Transverse colon (tissue), 4 donors: ENCODE measurements at regions not wholly inside any gene's neighbourhood (a gene's known extent, or its start where the extent isn't known, plus 50 kb on each side); places are given as distances from the start of the nearest gene placed in this dataset.

Experiments used
- DNase-seq: peaks from one replicate; pipeline ENCODE4 v3.0.0-alpha.2; 2019
- H3K27ac ChIP-seq, 4 donors: fragments of 200-600 bp; sonication (generic); 2 replicates each; pipeline ENCODE4 v1.5.1; 2016 to 2018; ENCODE audit warnings: inconsistent platforms in 4 of 4
- H3K27me3 ChIP-seq: fragments of 200-600 bp; sonication (generic); 2 replicates; pipeline ENCODE4 v1.5.1; 2017; ENCODE audit warnings: inconsistent platforms
- H3K36me3 ChIP-seq, 4 donors: fragments of 200-600 bp; sonication (generic); 2 replicates each; pipeline ENCODE4 v1.5.1; 2017 to 2019; ENCODE audit warnings: inconsistent platforms in 4 of 4
- H3K4me1 ChIP-seq, 4 donors: fragments of 200-600 bp; sonication (generic); 2 replicates each; pipeline ENCODE4 v1.5.1; 2017 to 2020; ENCODE audit warnings: inconsistent platforms in 4 of 4
- H3K4me3 ChIP-seq, 4 donors: fragments of 200-600 bp; sonication (generic); 1 replicate in 1 of 4; 2 replicates in 3 of 4; pipeline versions ENCODE4 v1.5.1 to v1.6.1; 2017 to 2019; ENCODE audit warnings: inconsistent platforms in 4 of 4
- H3K9me3 ChIP-seq, 2 donors: fragments of 200-600 bp; sonication (generic); 2 replicates each; pipeline ENCODE4 v1.5.1; 2017 to 2019; ENCODE audit warnings: inconsistent platforms in 2 of 2
- EP300 ChIP-seq: sonication (generic); formaldehyde crosslinking; IDR thresholded peaks from one replicate; pipeline ENCODE4 v1.6.1; 2017; ENCODE audit warnings: antibody characterized with exemption, low read depth
- POLR2A ChIP-seq: fragments of 450-650 bp; IDR thresholded peaks from one replicate; pipeline ENCODE4 v1.6.1; 2016; ENCODE audit warnings: antibody characterized with exemption, mild to moderate bottlenecking, moderate library complexity
- POLR2AphosphoS5 ChIP-seq, 3 donors: sonication (generic); formaldehyde crosslinking; IDR thresholded peaks; one replicate each; pipeline ENCODE4 v1.6.1; 2016; ENCODE audit warnings: antibody characterized with exemption in 3 of 3
- WGBS, 2 donors: methylation state at CpG; one replicate each; pipeline ENCODE4 v1.1.5; 2018; ENCODE audit warnings: low coverage in 1 of 2; 5-methylcytosine and 5-hydroxymethylcytosine counted together
- in situ Hi-C, 4 donors: fragments of 200-750 bp; cut with MboI; loops; one replicate each; pipeline versions ENCODE4 v1.15.0 to v1.15.1; 2017; ENCODE audit warnings: low sequenced_read_pairs in 3 of 4, low pct_ligation_motif_present in 1 of 4, low pct_unique_long_range_greater_than_20kb in 1 of 4
- intact Hi-C: fragments of 100-400 bp; cut with DNase I; formaldehyde crosslinking; loops from one replicate; pipeline ENCODE4 v1.15.1; 2023; ENCODE audit warnings: low total_unique reads
- TF ChIP-seq, protein P1 (sequence below), 5 experiments: fragments of 200-600 bp in 3 of 5; fragments of 450-650 bp in 2 of 5; sonication (generic) in 3 of 5; IDR thresholded peaks; 1 replicate in 2 of 5; 2 replicates in 3 of 5; pipeline ENCODE4 v1.5.1; 2016 to 2017; ENCODE audit warnings: antibody characterized with exemption in 5 of 5, inconsistent platforms in 3 of 5, mild to moderate bottlenecking in 2 of 5, moderate library complexity in 1 of 5

- Histone ChIP-seq H3K36me3 (no peaks in the 10 kb centered on the region), H3K27ac (no peak overlapping the region), H3K9me3 (no peaks in the 10 kb centered on the region), H3K4me3 (no peak overlapping the region), H3K4me1 (no peaks in the 10 kb centered on the region), H3K27me3 (no peaks in the 10 kb centered on the region)
- intact Hi-C loops (no loop called here), in situ Hi-C loops (no loop called here)
- 49% methylated on average over 4 of the region's 4 CpGs; no CpG with 5 or more reads in 1 of the 2 donors for WGBS, 2 donors
- DNase-seq, result no peak
- TF ChIP-seq EP300, result no peak
- TF ChIP-seq, protein P1, sequence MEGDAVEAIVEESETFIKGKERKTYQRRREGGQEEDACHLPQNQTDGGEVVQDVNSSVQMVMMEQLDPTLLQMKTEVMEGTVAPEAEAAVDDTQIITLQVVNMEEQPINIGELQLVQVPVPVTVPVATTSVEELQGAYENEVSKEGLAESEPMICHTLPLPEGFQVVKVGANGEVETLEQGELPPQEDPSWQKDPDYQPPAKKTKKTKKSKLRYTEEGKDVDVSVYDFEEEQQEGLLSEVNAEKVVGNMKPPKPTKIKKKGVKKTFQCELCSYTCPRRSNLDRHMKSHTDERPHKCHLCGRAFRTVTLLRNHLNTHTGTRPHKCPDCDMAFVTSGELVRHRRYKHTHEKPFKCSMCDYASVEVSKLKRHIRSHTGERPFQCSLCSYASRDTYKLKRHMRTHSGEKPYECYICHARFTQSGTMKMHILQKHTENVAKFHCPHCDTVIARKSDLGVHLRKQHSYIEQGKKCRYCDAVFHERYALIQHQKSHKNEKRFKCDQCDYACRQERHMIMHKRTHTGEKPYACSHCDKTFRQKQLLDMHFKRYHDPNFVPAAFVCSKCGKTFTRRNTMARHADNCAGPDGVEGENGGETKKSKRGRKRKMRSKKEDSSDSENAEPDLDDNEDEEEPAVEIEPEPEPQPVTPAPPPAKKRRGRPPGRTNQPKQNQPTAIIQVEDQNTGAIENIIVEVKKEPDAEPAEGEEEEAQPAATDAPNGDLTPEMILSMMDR (IDR thresholded peaks at IDR 0.05), result no peak
- no peak for TF ChIP-seq POLR2A
- no peak for TF ChIP-seq POLR2AphosphoS5 (IDR thresholded peaks at IDR 0.05)
Observed at GRCh38 chrX:111041018-111041462, 55.0 kb upstream of the PAK3 start.

- intact Hi-C loops, result no loop called here
- no peaks in the 10 kb centered on the region for H3K27me3 ChIP-seq
- H3K4me1 ChIP-seq, result no peaks in the 10 kb centered on the region
- H3K4me3 ChIP-seq, result no peak overlapping the region
- no peak for DNase-seq
- no peak overlapping the region for H3K27ac ChIP-seq
- no peaks in the 10 kb centered on the region for H3K9me3 ChIP-seq
- no peaks in the 10 kb centered on the region for H3K36me3 ChIP-seq
- TF ChIP-seq POLR2AphosphoS5 (IDR thresholded peaks at IDR 0.05), result no peak
- no peak for TF ChIP-seq EP300
- TF ChIP-seq POLR2A, result no peak
- TF ChIP-seq, protein P1 (IDR thresholded peaks at IDR 0.05), result no peak
- in situ Hi-C loops, result no loop called here
- WGBS, 2 donors, result 36% methylated on average over 3 of the region's 3 CpGs; no CpG with 5 or more reads in 1 of the 2 donors
Observed at GRCh38 chrX:111040377-111041017, 55.5 kb upstream of the PAK3 start.

DNA sequence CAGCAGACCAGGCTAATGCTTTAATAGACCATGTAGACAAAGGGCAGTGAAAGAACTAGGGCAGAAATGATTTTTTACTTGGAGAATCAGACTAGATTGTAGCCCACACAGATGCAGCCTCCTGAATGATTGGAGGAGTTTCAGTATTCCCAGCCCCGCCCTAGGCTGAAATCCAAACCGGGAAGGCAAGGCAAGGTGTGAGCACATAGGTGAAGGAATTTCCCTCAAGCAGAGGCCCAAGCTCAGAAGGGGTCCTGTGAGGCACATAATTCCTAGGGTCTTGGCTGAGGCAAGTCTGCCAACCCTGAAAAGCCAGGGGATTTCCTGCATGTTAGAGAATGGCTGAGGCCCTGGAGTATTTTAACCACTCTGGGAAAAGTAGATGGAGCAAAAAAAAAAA, 56.4 kb upstream of the PAK3 start:
- TF ChIP-seq POLR2AphosphoS5 (IDR thresholded peaks at IDR 0.05) (no peak), EP300 (no peak), POLR2A (no peak)
- TF ChIP-seq, protein P1 (IDR thresholded peaks at IDR 0.05), result no peak
- Histone ChIP-seq H3K4me1 (no peaks in the 10 kb centered on the region), H3K4me3 (no peak overlapping the region), H3K27ac (no peak overlapping the region), H3K36me3 (no peaks in the 10 kb centered on the region), H3K9me3 (no peaks in the 10 kb centered on the region), H3K27me3 (no peaks in the 10 kb centered on the region)
- WGBS, 2 donors, result 49% methylated on average over 2 of the region's 2 CpGs; no CpG with 5 or more reads in 1 of the 2 donors
- in situ Hi-C loops (no loop called here), intact Hi-C loops (no loop called here)
- no peak for DNase-seq

- Histone ChIP-seq H3K36me3 (no peaks in the 10 kb centered on the region), H3K4me1 (no peaks in the 10 kb centered on the region), H3K4me3 (no peak overlapping the region), H3K9me3 (no peaks in the 10 kb centered on the region), H3K27ac (no peak overlapping the region), H3K27me3 (no peaks in the 10 kb centered on the region)
- intact Hi-C loops, result no loop called here
- 68% methylated on average over 2 of the region's 2 CpGs; no CpG with 5 or more reads in 1 of the 2 donors for WGBS, 2 donors
- in situ Hi-C loops, result no loop called here
- no peak for DNase-seq
- no peak for TF ChIP-seq EP300
- TF ChIP-seq POLR2A, result no peak
- no peak for TF ChIP-seq POLR2AphosphoS5 (IDR thresholded peaks at IDR 0.05)
- TF ChIP-seq, protein P1 (IDR thresholded peaks at IDR 0.05), result no peak
Observed at GRCh38 chrX:111035991-111036390, 60.0 kb upstream of the PAK3 start.
